Neural crest cell (in vitro differentiated cells): ENCODE measurements at regions not wholly inside any gene's neighbourhood (a gene's known extent, or its start where the extent isn't known, plus 50 kb on each side); places are given as distances from the start of the nearest gene placed in this dataset.
A peak's percentile ranks its signal among the peaks of the same experiment; 100 is the strongest.
"Not testable (repeated sequence)": the region's sequence is repeated elsewhere in the genome, so short reads cannot be mapped to it uniquely, and the experiment has no call there.

Experiments
- DNase-seq: peaks from one replicate; pipeline ENCODE4 v3.0.0; 2021; ENCODE audit warnings: low read depth, mixed read lengths, low spot score
- H3K27ac Mint-ChIP-seq: one replicate; pipeline ENCODE4 v1.8.0; 2021; ENCODE audit warnings: mild to moderate bottlenecking, mixed read lengths; ENCODE audit not compliant: unreplicated experiment
- H3K27me3 Mint-ChIP-seq: 2 replicates; pipeline ENCODE4 v1.8.0; 2021; ENCODE audit warnings: low read depth, mild to moderate bottlenecking, mixed read lengths
- H3K36me3 Mint-ChIP-seq: 2 replicates; pipeline ENCODE4 v1.8.0; 2021; ENCODE audit warnings: low read depth, mild to moderate bottlenecking, mixed read lengths
- H3K4me1 Mint-ChIP-seq: 2 replicates; pipeline ENCODE4 v1.8.0; 2021; ENCODE audit warnings: mixed read lengths
- H3K4me3 Mint-ChIP-seq: one replicate; pipeline ENCODE4 v1.8.0; 2021; ENCODE audit warnings: mild to moderate bottlenecking, mixed read lengths
- H3K9me3 Mint-ChIP-seq: 2 replicates; pipeline ENCODE4 v1.8.0; 2021; ENCODE audit warnings: mixed read lengths
- CTCF ChIP-seq: fragments of 200-600 bp; sonication (generic); conservative IDR thresholded peaks from 2 replicates; pipeline ENCODE4 v1.5.0; 2021; ENCODE audit warnings: antibody characterized with exemption, mild to moderate bottlenecking

GRCh38 chr9:106104887-106105286 lies 410.5 kb downstream of the TMEM38B start:
- H3K27ac Mint-ChIP-seq = no peak overlapping the region
- no peaks in the 10 kb centered on the region for H3K27me3 Mint-ChIP-seq
- H3K4me3 Mint-ChIP-seq = no peak overlapping the region

GRCh38 chr9:106106396-106106795 lies 412.1 kb downstream of the TMEM38B start:
- Mint-ChIP-seq H3K9me3 (peaks cover 3% of the 10 kb centered on the region), H3K4me3 (no peak overlapping the region), H3K4me1 (peaks cover 14% of the 10 kb centered on the region), H3K27me3 (no peaks in the 10 kb centered on the region), H3K36me3 (peaks cover 7% of the 10 kb centered on the region), H3K27ac (no peak overlapping the region)
- no peak for TF ChIP-seq CTCF
- DNase-seq = no peak

More at GRCh38 chr9:106104887-106105286, 410.5 kb downstream of the TMEM38B start:
- TF ChIP-seq CTCF = no peak
- Mint-ChIP-seq H3K36me3 (peaks cover 10% of the 10 kb centered on the region), H3K4me1 (peaks cover 2% of the 10 kb centered on the region), H3K9me3 (peaks cover 6% of the 10 kb centered on the region)
- no peak for DNase-seq

GRCh38 chr9:106107716-106108115 lies 413.4 kb downstream of the TMEM38B start:
- H3K4me1 Mint-ChIP-seq = peaks cover 24% of the 10 kb centered on the region
- no peak overlapping the region for H3K27ac Mint-ChIP-seq
- H3K4me3 Mint-ChIP-seq = no peak overlapping the region
- no peak for DNase-seq
- peaks cover 3% of the 10 kb centered on the region for H3K9me3 Mint-ChIP-seq
- H3K36me3 Mint-ChIP-seq = peaks cover 7% of the 10 kb centered on the region
- no peaks in the 10 kb centered on the region for H3K27me3 Mint-ChIP-seq
- TF ChIP-seq CTCF = no peak

GRCh38 chr9:106109706-106110105 lies 415.4 kb downstream of the TMEM38B start:
- not testable (repeated sequence) for DNase-seq, H3K27me3 Mint-ChIP-seq, H3K4me3 Mint-ChIP-seq, H3K9me3 Mint-ChIP-seq, H3K36me3 Mint-ChIP-seq, H3K27ac Mint-ChIP-seq
- peaks cover 44% of the 10 kb centered on the region for H3K4me1 Mint-ChIP-seq

GRCh38 chr9:106110483-106110882 lies 416.1 kb downstream of the TMEM38B start:
- no peaks in the 10 kb centered on the region for H3K9me3 Mint-ChIP-seq
- no peak for DNase-seq
- H3K27ac Mint-ChIP-seq = no peak overlapping the region
- no peak overlapping the region for H3K4me3 Mint-ChIP-seq
- peaks cover 46% of the 10 kb centered on the region for H3K4me1 Mint-ChIP-seq
- TF ChIP-seq CTCF = no peak
- H3K36me3 Mint-ChIP-seq = peaks cover 4% of the 10 kb centered on the region
- H3K27me3 Mint-ChIP-seq = no peaks in the 10 kb centered on the region

GRCh38 chr9:106111039-106111730 lies 416.8 kb downstream of the TMEM38B start:
- DNase-seq = no peak
- H3K27me3 Mint-ChIP-seq = no peaks in the 10 kb centered on the region
- peaks cover 46% of the 10 kb centered on the region for H3K4me1 Mint-ChIP-seq
- peaks cover 4% of the 10 kb centered on the region for H3K36me3 Mint-ChIP-seq
- H3K4me3 Mint-ChIP-seq = no peak overlapping the region
- TF ChIP-seq CTCF = peak; percentile 39
- H3K27ac Mint-ChIP-seq = peak overlapping the region; percentile 73
- no peaks in the 10 kb centered on the region for H3K9me3 Mint-ChIP-seq
